ENCODE measurements at regions not wholly inside any gene's neighbourhood (a gene's known extent, or its start where the extent isn't known, plus 50 kb on each side); places are given as distances from the start of the nearest gene placed in this dataset.

GRCh38 chr10:31595992-31596391 lies 277.0 kb downstream of the ZEB1 start:
- TF ChIP-seq EZH2 (IDR thresholded peaks at IDR 0.05; ENCODE audit: low read length) (no peak), CTCF (optimal IDR thresholded peaks at IDR 0.05 in 1 of 3, IDR thresholded peaks at IDR 0.05 in 1 of 3, conservative IDR thresholded peaks at IDR 0.05 in 1 of 3; ENCODE audit: extremely low read depth in 1 of 3, insufficient read depth in 2 of 3, low read length in 3 of 3) (no peak)
- Histone ChIP-seq H3K4me2 (ENCODE audit: control insufficient read depth, extremely low read depth, insufficient read depth, low read depth, low read length) (no peak overlapping the region), H3K27ac (ENCODE audit: control insufficient read depth, insufficient read depth, low read length) (no peak overlapping the region), H3K36me3 (ENCODE audit: control insufficient read depth in 2 of 2, extremely low read depth in 1 of 2, insufficient read depth in 2 of 2, low read length in 2 of 2) (no peaks in the 10 kb centered on the region), H3K79me2 (ENCODE audit: control insufficient read depth, insufficient read depth, low read length) (no peaks in the 10 kb centered on the region), H4K20me1 (ENCODE audit: control insufficient read depth, extremely low read depth, insufficient read depth, low read length) (peaks cover 3% of the 10 kb centered on the region), H3K9me3 (ENCODE audit: control insufficient read depth, low read depth, low read length) (no peaks in the 10 kb centered on the region), H3K4me3 (ENCODE audit: control insufficient read depth in 2 of 3, extremely low read depth in 1 of 3, insufficient read depth in 2 of 3, low read depth in 1 of 3, low read length in 3 of 3) (no peak overlapping the region), H2AFZ (ENCODE audit: control insufficient read depth, low read length) (no peak overlapping the region), H3K27me3 (ENCODE audit: control insufficient read depth, extremely low read depth, insufficient read depth, low read length) (peaks cover 3% of the 10 kb centered on the region), H3K9ac (ENCODE audit: control insufficient read depth, extremely low read depth, insufficient read depth, low read length) (no peak overlapping the region), H3K9me1 (ENCODE audit: control insufficient read depth, extremely low read depth, insufficient read depth, low read length) (no peaks in the 10 kb centered on the region), H3K4me1 (ENCODE audit: control insufficient read depth, extremely low read depth, insufficient read depth, low read length) (no peaks in the 10 kb centered on the region)
- DNase-seq (ENCODE audit: low read depth, low spot score) (no peak), FAIRE-seq (no peak)
- dilution Hi-C loops (cut with MboI; ENCODE audit: extremely low pct_ligation_motif_present, low sequenced_read_pairs) = no loop called here

GRCh38 chr10:31594347-31594873 lies 275.4 kb downstream of the ZEB1 start:
- H2AFZ ChIP-seq (ENCODE audit: control insufficient read depth, low read length) = no peak overlapping the region
- no peak overlapping the region for H3K4me2 ChIP-seq (ENCODE audit: control insufficient read depth, extremely low read depth, insufficient read depth, low read depth, low read length)
- FAIRE-seq = no peak
- H3K9me3 ChIP-seq (ENCODE audit: control insufficient read depth, low read depth, low read length) = no peaks in the 10 kb centered on the region
- H3K27me3 ChIP-seq (ENCODE audit: control insufficient read depth, extremely low read depth, insufficient read depth, low read length) = peaks cover 2% of the 10 kb centered on the region
- H3K4me1 ChIP-seq (ENCODE audit: control insufficient read depth, extremely low read depth, insufficient read depth, low read length) = no peaks in the 10 kb centered on the region
- no peaks in the 10 kb centered on the region for H3K36me3 ChIP-seq (ENCODE audit: control insufficient read depth in 2 of 2, extremely low read depth in 1 of 2, insufficient read depth in 2 of 2, low read length in 2 of 2)
- dilution Hi-C loops (cut with MboI; ENCODE audit: extremely low pct_ligation_motif_present, low sequenced_read_pairs) = no loop called here
- no peak overlapping the region for H3K27ac ChIP-seq (ENCODE audit: control insufficient read depth, insufficient read depth, low read length)
- H3K9me1 ChIP-seq (ENCODE audit: control insufficient read depth, extremely low read depth, insufficient read depth, low read length) = no peaks in the 10 kb centered on the region
- TF ChIP-seq EZH2 (IDR thresholded peaks at IDR 0.05; ENCODE audit: low read length) (no peak), CTCF (optimal IDR thresholded peaks at IDR 0.05 in 1 of 3, IDR thresholded peaks at IDR 0.05 in 1 of 3, conservative IDR thresholded peaks at IDR 0.05 in 1 of 3; ENCODE audit: extremely low read depth in 1 of 3, insufficient read depth in 2 of 3, low read length in 3 of 3) (no peak)
- H4K20me1 ChIP-seq (ENCODE audit: control insufficient read depth, extremely low read depth, insufficient read depth, low read length) = peaks cover 3% of the 10 kb centered on the region
- H3K4me3 ChIP-seq (ENCODE audit: control insufficient read depth in 2 of 3, extremely low read depth in 1 of 3, insufficient read depth in 2 of 3, low read depth in 1 of 3, low read length in 3 of 3) = no peak overlapping the region
- H3K79me2 ChIP-seq (ENCODE audit: control insufficient read depth, insufficient read depth, low read length) = no peaks in the 10 kb centered on the region
- no peak overlapping the region for H3K9ac ChIP-seq (ENCODE audit: control insufficient read depth, extremely low read depth, insufficient read depth, low read length)
- no peak for DNase-seq (ENCODE audit: low read depth, low spot score)
